ENCODE measurements at regions not wholly inside any gene's neighbourhood (a gene's known extent, or its start where the extent isn't known, plus 50 kb on each side); places are given as distances from the start of the nearest gene placed in this dataset.

DNA sequence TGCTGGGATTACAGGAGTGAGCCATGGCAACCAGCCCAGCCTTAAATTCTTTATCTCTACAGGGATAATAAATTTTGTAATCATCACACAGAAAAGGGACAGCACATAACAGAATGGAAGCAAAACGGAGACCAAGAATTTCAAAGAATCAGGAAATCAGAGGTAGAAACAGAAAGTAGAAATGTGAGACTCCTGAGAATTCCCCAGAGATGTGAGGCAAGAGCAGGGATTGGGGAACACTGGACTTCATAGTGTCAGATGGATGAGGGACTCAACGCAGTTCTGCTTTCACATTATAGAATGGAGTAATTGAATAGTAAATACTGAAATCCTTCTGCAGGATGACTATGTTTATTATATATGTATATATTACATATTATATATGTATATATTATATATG is 52.5 kb upstream of the MPP7 start:
- TF ChIP-seq GATA2 (IDR thresholded peaks at IDR 0.05; ENCODE audit: insufficient read depth, insufficient read length, low read depth, low read length) (no peak), MYC (IDR thresholded peaks at IDR 0.05; ENCODE audit: low read depth, low read length) (no peak), POLR2AphosphoS5 (IDR thresholded peaks at IDR 0.05; ENCODE audit: insufficient read depth, low read depth, low read length) (no peak), EZH2 (IDR thresholded peaks at IDR 0.05; ENCODE audit: borderline replicate concordance, low read depth, low read length, severe bottlenecking) (no peak), POLR2A (IDR thresholded peaks at IDR 0.05; ENCODE audit: low read depth, low read length) (no peak), JUN (IDR thresholded peaks at IDR 0.05; ENCODE audit: borderline replicate concordance, insufficient read depth, insufficient read length, low read depth) (no peak)
- TF ChIP-seq, protein P1, sequence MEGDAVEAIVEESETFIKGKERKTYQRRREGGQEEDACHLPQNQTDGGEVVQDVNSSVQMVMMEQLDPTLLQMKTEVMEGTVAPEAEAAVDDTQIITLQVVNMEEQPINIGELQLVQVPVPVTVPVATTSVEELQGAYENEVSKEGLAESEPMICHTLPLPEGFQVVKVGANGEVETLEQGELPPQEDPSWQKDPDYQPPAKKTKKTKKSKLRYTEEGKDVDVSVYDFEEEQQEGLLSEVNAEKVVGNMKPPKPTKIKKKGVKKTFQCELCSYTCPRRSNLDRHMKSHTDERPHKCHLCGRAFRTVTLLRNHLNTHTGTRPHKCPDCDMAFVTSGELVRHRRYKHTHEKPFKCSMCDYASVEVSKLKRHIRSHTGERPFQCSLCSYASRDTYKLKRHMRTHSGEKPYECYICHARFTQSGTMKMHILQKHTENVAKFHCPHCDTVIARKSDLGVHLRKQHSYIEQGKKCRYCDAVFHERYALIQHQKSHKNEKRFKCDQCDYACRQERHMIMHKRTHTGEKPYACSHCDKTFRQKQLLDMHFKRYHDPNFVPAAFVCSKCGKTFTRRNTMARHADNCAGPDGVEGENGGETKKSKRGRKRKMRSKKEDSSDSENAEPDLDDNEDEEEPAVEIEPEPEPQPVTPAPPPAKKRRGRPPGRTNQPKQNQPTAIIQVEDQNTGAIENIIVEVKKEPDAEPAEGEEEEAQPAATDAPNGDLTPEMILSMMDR (IDR thresholded peaks at IDR 0.05; ENCODE audit: extremely low read depth in 1 of 2, insufficient read depth in 1 of 2, low read depth in 1 of 2, low read length in 2 of 2): no peak
- TF ChIP-seq, protein P2, sequence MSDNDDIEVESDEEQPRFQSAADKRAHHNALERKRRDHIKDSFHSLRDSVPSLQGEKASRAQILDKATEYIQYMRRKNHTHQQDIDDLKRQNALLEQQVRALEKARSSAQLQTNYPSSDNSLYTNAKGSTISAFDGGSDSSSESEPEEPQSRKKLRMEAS (IDR thresholded peaks at IDR 0.05; ENCODE audit: insufficient read depth, insufficient read length): no peak
